ENCODE measurements at regions not wholly inside any gene's neighbourhood (a gene's known extent, or its start where the extent isn't known, plus 50 kb on each side); places are given as distances from the start of the nearest gene placed in this dataset.

DNA sequence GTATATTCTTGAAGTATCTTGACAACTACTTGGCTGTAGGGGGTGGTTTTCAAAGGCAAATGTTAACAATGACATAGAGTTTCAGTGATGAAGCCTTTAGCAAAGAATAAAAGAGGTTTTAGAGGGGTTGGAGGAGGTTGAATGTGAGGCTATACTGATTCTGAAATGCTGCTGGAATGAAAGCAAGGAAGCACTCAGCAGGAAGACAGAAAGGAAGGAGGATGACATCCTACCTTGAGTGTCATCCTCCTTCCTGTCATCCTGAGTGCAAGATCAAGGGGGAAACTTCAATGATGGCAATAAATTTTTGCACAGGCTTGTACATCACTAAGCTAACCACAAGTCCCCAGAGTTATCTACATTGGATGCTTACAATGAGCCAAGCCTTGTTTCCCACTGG, 120.5 kb downstream of the APIP start:
- Histone ChIP-seq H3K4me3 (ENCODE audit: low read depth, low read length) (no peak overlapping the region), H3K27me3 (ENCODE audit: control insufficient read depth, insufficient read depth, low read length) (no peaks in the 10 kb centered on the region), H3K4me1 (ENCODE audit: control insufficient read depth, insufficient read depth, low read length) (0 out of 2 replicates have a peak, but pooled peaks cover 5% of the 10 kb centered on the region), H3K9ac (ENCODE audit: low read length) (no peak overlapping the region), H3K36me3 (ENCODE audit: control insufficient read depth, insufficient read depth, low read length) (peaks cover 5% of the 10 kb centered on the region), H3K27ac (ENCODE audit: low read depth, low read length) (no peak overlapping the region), H3K9me3 (ENCODE audit: control insufficient read depth, insufficient read depth, low read depth, low read length) (peaks cover 19% of the 10 kb centered on the region)

DNA sequence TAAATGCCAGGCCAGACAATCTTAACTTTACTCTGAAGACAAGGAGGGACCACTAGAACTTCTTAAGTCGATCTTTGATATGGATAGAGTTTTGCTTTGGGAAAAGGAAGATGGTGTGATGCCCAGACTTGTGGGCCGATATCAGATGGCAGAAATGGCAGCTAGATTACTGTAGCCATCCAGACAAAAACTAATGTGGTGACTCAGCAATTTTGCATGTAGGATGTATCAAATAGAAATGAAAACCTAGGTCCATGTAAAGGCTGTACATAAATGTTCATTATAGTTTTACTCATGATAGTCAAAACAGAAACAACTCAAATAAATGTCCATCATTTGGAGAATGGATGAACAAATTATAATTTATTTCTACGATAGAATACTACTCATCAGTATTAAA, 121.5 kb downstream of the APIP start:
- H3K4me3 ChIP-seq (ENCODE audit: low read depth, low read length), result no peak overlapping the region
- no peaks in the 10 kb centered on the region for H3K27me3 ChIP-seq (ENCODE audit: control insufficient read depth, insufficient read depth, low read length)
- 0 out of 2 replicates have a peak, but pooled peaks cover 5% of the 10 kb centered on the region for H3K4me1 ChIP-seq (ENCODE audit: control insufficient read depth, insufficient read depth, low read length)
- H3K9ac ChIP-seq (ENCODE audit: low read length), result no peak overlapping the region
- peaks cover 22% of the 10 kb centered on the region for H3K9me3 ChIP-seq (ENCODE audit: control insufficient read depth, insufficient read depth, low read depth, low read length)
- no peak overlapping the region for H3K27ac ChIP-seq (ENCODE audit: low read depth, low read length)
- H3K36me3 ChIP-seq (ENCODE audit: control insufficient read depth, insufficient read depth, low read length), result peaks cover 5% of the 10 kb centered on the region

DNA sequence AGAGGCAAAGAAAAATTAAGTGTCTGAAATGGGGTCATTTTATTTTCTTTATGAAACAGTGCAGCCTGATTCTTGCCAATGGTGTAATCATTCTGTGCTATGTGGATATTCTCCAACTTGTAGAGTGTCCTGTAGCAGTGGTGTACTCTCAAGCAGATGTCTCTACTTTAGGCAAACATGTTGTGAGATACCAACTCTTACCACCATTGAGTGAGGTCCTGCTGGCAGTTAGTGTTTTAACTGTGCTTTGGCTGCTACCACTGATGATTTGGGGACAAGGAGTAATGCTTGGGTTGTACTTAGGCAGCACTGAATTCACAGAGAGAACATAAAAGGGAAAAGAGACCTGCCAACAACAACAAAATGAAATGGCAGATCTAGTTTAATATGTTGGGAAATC, 122.5 kb downstream of the APIP start:
- Histone ChIP-seq H3K27me3 (ENCODE audit: control insufficient read depth, insufficient read depth, low read length) (no peaks in the 10 kb centered on the region), H3K9ac (ENCODE audit: low read length) (no peak overlapping the region), H3K27ac (ENCODE audit: low read depth, low read length) (no peak overlapping the region), H3K4me3 (ENCODE audit: low read depth, low read length) (no peak overlapping the region), H3K9me3 (ENCODE audit: control insufficient read depth, insufficient read depth, low read depth, low read length) (peaks cover 22% of the 10 kb centered on the region), H3K36me3 (ENCODE audit: control insufficient read depth, insufficient read depth, low read length) (peaks cover 5% of the 10 kb centered on the region), H3K4me1 (ENCODE audit: control insufficient read depth, insufficient read depth, low read length) (0 out of 2 replicates have a peak, but pooled peaks cover 5% of the 10 kb centered on the region)

DNA sequence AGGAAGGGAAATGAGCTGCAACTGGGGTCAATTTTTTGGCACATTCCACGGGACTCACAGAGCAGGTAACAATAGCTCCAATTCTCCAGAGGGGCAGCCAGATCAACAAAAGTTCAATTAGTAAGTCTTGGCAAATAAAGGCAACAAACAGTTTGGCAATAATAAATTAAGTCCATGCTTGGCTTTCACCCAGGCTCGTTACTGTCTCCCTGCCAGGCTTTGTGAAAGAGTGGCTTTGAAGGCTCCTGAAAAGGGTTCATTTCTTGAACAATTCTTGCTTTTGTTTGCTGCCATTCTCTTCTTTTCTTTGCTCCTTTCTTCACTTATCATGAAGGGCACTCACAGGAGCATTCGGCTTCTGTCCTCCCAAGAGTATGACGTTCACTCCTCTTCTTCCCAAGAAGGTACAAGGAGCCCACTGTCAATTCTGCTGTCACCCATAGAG, 123.3 kb downstream of the APIP start:
- H3K4me3 ChIP-seq (ENCODE audit: low read depth, low read length), result no peak overlapping the region
- peaks cover 5% of the 10 kb centered on the region for H3K36me3 ChIP-seq (ENCODE audit: control insufficient read depth, insufficient read depth, low read length)
- H3K27ac ChIP-seq (ENCODE audit: low read depth, low read length), result no peak overlapping the region
- H3K9ac ChIP-seq (ENCODE audit: low read length), result no peak overlapping the region
- 0 out of 2 replicates have a peak, but pooled peaks cover 5% of the 10 kb centered on the region for H3K4me1 ChIP-seq (ENCODE audit: control insufficient read depth, insufficient read depth, low read length)
- no peaks in the 10 kb centered on the region for H3K27me3 ChIP-seq (ENCODE audit: control insufficient read depth, insufficient read depth, low read length)
- peaks cover 16% of the 10 kb centered on the region for H3K9me3 ChIP-seq (ENCODE audit: control insufficient read depth, insufficient read depth, low read depth, low read length)

DNA sequence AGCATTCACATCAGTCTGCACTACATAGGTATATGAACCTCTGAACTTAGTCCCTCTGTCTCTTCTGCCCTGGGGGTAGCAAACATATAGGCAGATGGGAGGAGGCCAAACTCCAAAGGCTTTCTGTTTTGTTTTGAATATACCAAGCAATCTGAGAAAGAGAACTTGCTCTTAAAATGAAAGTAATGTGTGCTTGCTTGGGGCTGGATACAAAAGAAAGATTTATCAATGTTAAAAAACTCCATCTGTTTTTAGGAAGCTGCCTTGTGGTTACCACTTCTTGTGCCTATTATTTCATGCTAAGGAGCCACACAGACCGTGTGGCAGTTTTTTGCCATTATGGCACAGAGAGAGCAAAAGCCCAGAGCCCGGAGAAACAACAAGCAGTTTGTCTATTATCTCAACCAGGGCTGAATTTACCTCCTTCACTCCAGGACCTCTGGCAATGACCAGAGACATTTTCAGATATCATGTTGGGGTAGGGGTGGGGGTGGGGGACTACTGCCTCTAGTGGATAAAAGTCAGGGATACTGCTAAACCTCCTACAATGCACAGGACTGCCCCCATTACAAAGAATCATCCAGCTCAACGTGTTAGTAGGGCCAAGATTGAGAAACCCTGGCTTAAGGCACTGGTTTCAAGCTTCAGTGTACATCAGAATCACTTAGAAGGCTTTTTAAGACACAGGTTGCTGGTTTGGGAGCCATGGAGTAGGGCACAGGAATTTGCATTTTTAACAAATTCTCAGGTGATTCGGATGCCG, 124.2 kb downstream of the APIP start:
- Histone ChIP-seq H3K27me3 (ENCODE audit: control insufficient read depth, insufficient read depth, low read length) (no peaks in the 10 kb centered on the region), H3K4me3 (ENCODE audit: low read depth, low read length) (no peak overlapping the region), H3K36me3 (ENCODE audit: control insufficient read depth, insufficient read depth, low read length) (peaks cover 2% of the 10 kb centered on the region; the same call in 1 of the 2 replicates), H3K9me3 (ENCODE audit: control insufficient read depth, insufficient read depth, low read depth, low read length) (peaks cover 10% of the 10 kb centered on the region; the same call in 1 of the 2 replicates), H3K9ac (ENCODE audit: low read length) (no peak overlapping the region), H3K4me1 (ENCODE audit: control insufficient read depth, insufficient read depth, low read length) (0 out of 2 replicates have a peak, but pooled peaks cover 5% of the 10 kb centered on the region), H3K27ac (ENCODE audit: low read depth, low read length) (no peak overlapping the region)

DNA sequence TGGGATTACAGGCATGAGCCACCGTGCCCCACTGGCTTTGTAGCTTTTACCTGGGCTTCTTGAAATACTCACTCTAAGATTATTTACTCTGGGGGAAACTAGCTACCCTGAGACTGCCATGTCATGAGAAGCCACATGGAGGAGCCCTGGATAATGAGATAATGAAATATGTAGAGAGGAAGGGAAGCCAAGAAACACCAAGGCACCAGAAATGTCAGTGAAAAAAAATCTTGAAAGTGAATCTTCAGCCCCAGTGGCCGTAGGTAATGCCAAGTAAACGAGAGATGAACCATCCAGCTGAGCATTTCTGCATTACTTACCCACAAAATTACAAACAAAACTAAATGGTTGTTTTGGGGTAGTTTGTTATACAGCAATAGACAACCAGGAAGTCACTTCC, 125.6 kb downstream of the APIP start:
- Histone ChIP-seq H3K36me3 (ENCODE audit: control insufficient read depth, insufficient read depth, low read length) (no peaks in the 10 kb centered on the region), H3K9ac (ENCODE audit: low read length) (no peak overlapping the region), H3K27me3 (ENCODE audit: control insufficient read depth, insufficient read depth, low read length) (no peaks in the 10 kb centered on the region), H3K4me3 (ENCODE audit: low read depth, low read length) (no peak overlapping the region), H3K4me1 (ENCODE audit: control insufficient read depth, insufficient read depth, low read length) (0 out of 2 replicates have a peak, but pooled peaks cover 2% of the 10 kb centered on the region), H3K27ac (ENCODE audit: low read depth, low read length) (no peak overlapping the region), H3K9me3 (ENCODE audit: control insufficient read depth, insufficient read depth, low read depth, low read length) (0 out of 2 replicates have a peak, but pooled peaks cover 3% of the 10 kb centered on the region)

DNA sequence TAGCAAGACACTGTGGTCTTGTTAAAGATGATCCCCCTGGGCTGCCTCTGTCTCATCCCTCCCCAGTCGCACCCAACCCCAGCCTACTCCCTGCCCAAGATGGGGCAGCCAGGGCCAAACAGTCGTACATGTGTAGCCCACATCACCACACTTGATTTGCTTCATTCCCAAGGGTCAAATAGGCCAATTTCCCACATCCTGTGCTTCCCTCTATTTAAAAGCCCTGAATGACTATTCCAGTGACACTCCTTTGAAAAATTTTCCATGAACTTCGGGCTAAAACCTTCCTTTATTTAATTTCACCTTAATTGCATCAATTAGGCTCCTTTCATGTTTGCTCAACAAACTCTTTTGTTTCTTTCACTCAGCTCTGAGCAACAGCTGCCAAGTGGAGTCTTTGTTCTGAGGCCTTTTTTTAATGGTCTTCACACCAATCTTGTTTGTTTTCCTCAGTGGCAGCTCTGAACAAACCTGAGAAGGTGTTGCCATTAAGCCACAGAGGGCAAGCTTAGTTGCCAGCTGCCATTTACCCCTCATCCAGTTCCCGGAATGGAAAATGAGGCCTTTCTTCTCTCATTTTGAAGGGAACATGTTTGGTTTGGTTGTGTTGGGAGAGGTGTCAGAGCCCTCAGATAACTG, 126.9 kb downstream of the APIP start:
- H3K36me3 ChIP-seq (ENCODE audit: control insufficient read depth, insufficient read depth, low read length), result no peaks in the 10 kb centered on the region
- no peak overlapping the region for H3K27ac ChIP-seq (ENCODE audit: low read depth, low read length)
- H3K9ac ChIP-seq (ENCODE audit: low read length), result no peak overlapping the region
- H3K27me3 ChIP-seq (ENCODE audit: control insufficient read depth, insufficient read depth, low read length), result no peaks in the 10 kb centered on the region
- H3K4me3 ChIP-seq (ENCODE audit: low read depth, low read length), result no peak overlapping the region
- no peaks in the 10 kb centered on the region for H3K4me1 ChIP-seq (ENCODE audit: control insufficient read depth, insufficient read depth, low read length)
- 0 out of 2 replicates have a peak, but pooled peaks cover 3% of the 10 kb centered on the region for H3K9me3 ChIP-seq (ENCODE audit: control insufficient read depth, insufficient read depth, low read depth, low read length)

DNA sequence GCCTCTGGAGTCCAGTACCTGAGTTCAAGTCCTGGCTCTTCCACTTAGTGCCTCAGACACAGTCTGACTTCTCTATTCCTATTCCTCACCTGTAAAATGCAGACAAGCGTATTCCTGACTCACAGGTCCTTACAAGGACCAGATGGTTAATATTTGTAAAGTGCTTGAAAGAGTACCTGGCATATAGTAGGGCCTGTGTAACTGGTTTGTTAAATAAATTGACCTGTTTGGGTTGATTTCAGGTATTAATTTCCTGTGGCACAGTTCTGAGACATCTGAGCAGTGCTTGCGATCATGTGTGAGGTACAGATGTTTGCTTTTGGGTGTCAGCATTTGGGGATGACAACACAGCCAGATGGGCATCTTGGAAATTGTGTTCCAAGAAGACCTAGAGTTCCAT, 127.5 kb downstream of the APIP start:
- Histone ChIP-seq H3K9ac (ENCODE audit: low read length) (no peak overlapping the region), H3K36me3 (ENCODE audit: control insufficient read depth, insufficient read depth, low read length) (no peaks in the 10 kb centered on the region), H3K4me1 (ENCODE audit: control insufficient read depth, insufficient read depth, low read length) (no peaks in the 10 kb centered on the region), H3K27me3 (ENCODE audit: control insufficient read depth, insufficient read depth, low read length) (no peaks in the 10 kb centered on the region), H3K9me3 (ENCODE audit: control insufficient read depth, insufficient read depth, low read depth, low read length) (0 out of 2 replicates have a peak, but pooled peaks cover 3% of the 10 kb centered on the region), H3K4me3 (ENCODE audit: low read depth, low read length) (no peak overlapping the region), H3K27ac (ENCODE audit: low read depth, low read length) (no peak overlapping the region)

DNA sequence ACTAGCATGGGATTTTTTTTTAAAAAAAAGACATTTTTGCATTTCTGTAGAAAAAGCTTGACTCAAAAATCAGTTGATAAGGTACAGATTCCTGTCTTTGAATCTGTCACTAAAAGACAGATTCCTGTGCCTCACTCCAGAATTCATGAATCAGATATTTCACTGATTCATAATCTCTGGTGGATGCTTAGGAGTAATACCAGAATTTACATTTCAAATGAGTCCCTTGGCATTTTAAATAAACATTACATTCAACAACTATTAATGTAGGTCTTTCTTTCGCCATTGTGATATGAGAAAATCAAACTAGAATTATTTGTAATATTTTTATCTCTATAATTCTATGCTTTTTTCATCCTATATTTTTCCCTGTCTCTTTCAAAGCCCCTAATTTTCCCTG, 128.3 kb downstream of the APIP start:
- no peaks in the 10 kb centered on the region for H3K36me3 ChIP-seq (ENCODE audit: control insufficient read depth, insufficient read depth, low read length)
- no peak overlapping the region for H3K9ac ChIP-seq (ENCODE audit: low read length)
- no peak overlapping the region for H3K27ac ChIP-seq (ENCODE audit: low read depth, low read length)
- no peaks in the 10 kb centered on the region for H3K4me1 ChIP-seq (ENCODE audit: control insufficient read depth, insufficient read depth, low read length)
- H3K27me3 ChIP-seq (ENCODE audit: control insufficient read depth, insufficient read depth, low read length), result no peaks in the 10 kb centered on the region
- no peak overlapping the region for H3K4me3 ChIP-seq (ENCODE audit: low read depth, low read length)
- 0 out of 2 replicates have a peak, but pooled peaks cover 3% of the 10 kb centered on the region for H3K9me3 ChIP-seq (ENCODE audit: control insufficient read depth, insufficient read depth, low read depth, low read length)

DNA sequence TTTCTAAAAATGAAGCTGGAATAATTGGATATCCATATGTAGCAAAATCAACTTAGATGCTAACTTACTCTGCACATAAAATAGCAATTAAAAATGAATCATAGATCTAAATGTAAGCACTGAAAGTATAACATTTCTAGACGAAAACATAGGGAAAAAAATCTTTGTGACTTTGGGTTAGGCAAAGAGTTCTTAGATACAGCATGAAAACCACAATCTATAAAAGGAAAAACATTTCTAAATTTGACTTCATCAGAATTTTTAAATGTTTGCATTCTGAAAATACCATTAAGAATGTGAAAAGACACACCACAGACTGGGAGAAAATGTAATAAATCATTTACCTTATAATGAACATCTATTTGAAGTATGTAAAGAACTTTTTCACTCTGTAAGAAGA, 128.8 kb downstream of the APIP start:
- Histone ChIP-seq H3K4me3 (ENCODE audit: low read depth, low read length) (no peak overlapping the region), H3K36me3 (ENCODE audit: control insufficient read depth, insufficient read depth, low read length) (no peaks in the 10 kb centered on the region), H3K27ac (ENCODE audit: low read depth, low read length) (no peak overlapping the region), H3K27me3 (ENCODE audit: control insufficient read depth, insufficient read depth, low read length) (no peaks in the 10 kb centered on the region), H3K9me3 (ENCODE audit: control insufficient read depth, insufficient read depth, low read depth, low read length) (0 out of 2 replicates have a peak, but pooled peaks cover 3% of the 10 kb centered on the region), H3K9ac (ENCODE audit: low read length) (no peak overlapping the region), H3K4me1 (ENCODE audit: control insufficient read depth, insufficient read depth, low read length) (no peaks in the 10 kb centered on the region)

DNA sequence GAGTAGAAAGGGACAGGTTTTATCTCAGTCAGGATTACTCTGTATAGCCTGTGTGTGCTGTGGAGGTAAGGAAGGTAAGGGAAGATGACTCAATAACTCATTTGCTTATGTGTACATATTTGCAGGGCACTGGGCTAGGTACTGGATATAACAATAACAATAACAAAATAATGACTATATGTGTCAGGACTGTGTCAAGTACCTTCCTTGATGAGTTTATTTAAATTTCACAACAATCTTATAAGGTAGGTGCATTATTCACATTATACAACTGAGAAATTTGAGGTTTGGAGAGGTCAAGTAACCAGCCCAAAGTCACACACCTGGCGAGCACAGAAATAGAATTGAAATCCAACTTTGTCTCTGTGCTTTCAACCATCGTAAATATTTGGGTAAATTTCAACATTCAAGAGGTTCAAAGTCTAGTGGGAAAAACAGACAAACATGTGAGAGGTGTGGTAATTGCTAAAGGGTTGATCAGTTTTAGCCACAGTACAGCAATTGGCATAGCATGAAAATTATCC, 131.8 kb downstream of the APIP start:
- H3K4me3 ChIP-seq (ENCODE audit: low read depth, low read length), result no peak overlapping the region
- H3K27ac ChIP-seq (ENCODE audit: low read depth, low read length), result no peak overlapping the region
- H3K9ac ChIP-seq (ENCODE audit: low read length), result no peak overlapping the region

More for the DNA sequence above, 131.8 kb downstream of the APIP start:
- Histone ChIP-seq H3K9me3 (ENCODE audit: control insufficient read depth, insufficient read depth, low read depth, low read length) (no peaks in the 10 kb centered on the region), H3K36me3 (ENCODE audit: control insufficient read depth, insufficient read depth, low read length) (no peaks in the 10 kb centered on the region), H3K27me3 (ENCODE audit: control insufficient read depth, insufficient read depth, low read length) (no peaks in the 10 kb centered on the region), H3K4me1 (ENCODE audit: control insufficient read depth, insufficient read depth, low read length) (no peaks in the 10 kb centered on the region)

Data from HUES6 (cell line).